ENCODE measurements at regions not wholly inside any gene's neighbourhood (a gene's known extent, or its start where the extent isn't known, plus 50 kb on each side); places are given as distances from the start of the nearest gene placed in this dataset.
"Not testable (repeated sequence)": the region's sequence is repeated elsewhere in the genome, so short reads cannot be mapped to it uniquely, and the experiment has no call there.

DNA sequence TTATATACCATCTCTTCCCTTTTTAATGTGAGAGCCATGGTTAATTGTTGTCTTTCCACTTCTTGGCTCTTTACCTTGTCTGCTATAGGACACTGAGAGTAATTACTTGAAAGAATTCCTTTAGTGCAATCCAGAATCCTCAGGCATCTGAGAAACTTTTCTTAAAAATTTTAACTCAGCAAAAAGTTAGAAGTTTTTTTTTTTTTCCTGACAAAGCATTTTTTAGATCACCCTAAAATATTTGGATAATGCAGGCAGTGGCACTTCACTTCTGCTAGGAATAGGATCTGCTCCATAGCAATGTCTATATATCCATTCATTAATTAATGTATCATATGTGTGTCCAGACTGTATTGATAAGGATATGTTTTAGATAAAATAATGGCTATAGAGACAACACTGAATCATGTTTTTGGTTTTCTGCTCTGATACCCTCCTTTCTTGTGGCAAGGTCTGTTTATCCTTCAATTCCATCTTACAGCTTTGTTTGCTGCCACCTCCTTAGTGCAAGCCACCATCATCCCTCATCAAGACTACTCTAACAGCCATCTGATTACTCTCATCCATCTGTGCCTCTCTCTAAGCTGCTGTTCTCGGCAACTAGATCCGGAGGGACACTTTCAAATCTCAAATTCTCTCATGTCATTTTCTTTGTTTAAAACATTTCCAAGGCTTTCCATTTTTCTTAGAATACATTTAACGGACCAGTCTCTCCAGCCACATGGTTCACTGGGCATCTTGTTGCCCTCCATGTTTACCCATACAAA lies 563.5 kb downstream of the EDEM1 start:
- DNase-seq (ENCODE audit: low read depth) = no peak

DNA sequence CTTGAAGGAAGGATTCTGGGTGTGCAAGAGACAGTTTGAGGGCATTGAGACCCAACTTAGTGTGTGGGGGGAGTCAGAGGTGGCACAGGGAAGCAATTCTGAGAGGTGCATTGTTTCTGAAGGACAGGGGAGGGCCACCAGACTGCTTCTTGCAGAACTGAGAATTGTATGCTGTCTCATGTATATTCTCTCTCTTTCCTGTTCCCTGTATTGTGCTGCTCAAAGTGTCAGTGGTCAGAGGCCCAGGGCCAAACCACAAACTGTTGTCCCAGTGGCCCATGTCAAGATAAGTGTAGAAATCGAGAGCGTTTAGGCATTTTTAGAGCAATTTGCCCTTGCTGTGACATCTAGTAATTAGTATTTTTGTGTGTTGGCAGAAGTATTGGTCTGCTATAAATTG lies 567.1 kb downstream of the EDEM1 start:
- DNase-seq (ENCODE audit: low read depth) = no peak

DNA sequence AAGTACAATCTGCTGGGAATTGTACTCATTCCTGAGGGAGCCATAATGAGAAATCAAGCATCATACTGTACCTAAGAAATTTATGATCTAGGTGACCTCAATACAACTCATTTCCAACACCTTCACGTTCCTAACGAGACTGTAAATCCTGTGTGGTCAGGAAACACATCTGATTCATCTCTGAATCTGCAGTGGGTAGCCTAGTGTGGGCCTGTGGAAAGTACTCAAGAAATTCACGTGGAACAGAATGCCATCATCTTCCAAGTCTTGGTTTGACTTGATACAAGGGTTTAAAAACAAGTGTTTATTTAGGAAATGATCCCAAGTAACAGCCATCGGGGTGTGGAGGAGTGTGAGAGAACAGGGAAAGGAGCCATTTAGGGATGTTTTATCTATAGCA lies 568.9 kb downstream of the EDEM1 start:
- no peak for DNase-seq (ENCODE audit: low read depth)

DNA sequence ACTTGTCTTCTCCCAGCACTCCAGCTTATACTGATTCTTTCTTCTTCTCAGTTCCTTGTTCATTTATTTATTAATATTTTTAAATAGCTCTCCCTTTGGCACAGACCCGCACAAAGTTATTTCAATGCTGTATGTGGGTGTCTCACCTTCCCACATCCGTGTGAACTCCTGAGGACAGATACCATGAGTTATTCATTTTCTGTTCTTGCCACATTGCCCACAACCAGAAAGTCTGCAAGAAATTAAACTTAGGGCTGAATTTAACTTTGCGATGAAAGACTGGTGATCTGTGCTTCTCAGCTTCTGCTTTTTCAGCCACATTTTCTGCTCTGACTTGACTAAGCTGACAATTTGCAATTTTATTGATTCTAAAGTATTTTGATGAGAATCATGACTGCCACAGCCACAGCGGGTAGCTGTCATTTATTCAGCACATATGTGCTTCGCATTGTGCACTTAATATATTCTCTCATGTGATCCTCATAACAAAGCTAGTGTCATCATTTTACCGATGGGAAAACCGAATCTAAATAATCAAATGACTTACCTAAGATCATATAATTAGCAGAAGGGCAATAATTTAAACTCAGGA lies 569.8 kb downstream of the EDEM1 start:
- DNase-seq (ENCODE audit: low read depth) = no peak

DNA sequence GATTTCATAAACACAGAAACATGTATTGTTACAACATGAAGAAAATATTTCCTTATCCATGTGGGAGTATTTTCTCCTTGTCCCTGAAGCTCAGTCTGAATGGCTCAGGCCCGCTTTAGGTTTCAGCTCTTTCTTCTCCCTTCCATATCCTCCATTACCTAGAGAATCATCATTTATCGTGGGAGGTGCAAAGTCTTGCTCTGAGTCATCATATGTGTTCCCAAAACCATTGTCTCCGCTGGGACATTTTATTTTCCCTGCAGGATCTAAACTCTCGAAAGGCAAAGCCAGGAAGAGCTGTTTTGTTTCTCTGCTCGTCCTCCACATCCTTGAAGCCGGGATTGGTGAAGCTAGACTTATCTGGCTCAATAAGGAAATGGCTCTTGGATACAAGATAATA lies 571.2 kb downstream of the EDEM1 start:
- no peak for DNase-seq (ENCODE audit: low read depth)

DNA sequence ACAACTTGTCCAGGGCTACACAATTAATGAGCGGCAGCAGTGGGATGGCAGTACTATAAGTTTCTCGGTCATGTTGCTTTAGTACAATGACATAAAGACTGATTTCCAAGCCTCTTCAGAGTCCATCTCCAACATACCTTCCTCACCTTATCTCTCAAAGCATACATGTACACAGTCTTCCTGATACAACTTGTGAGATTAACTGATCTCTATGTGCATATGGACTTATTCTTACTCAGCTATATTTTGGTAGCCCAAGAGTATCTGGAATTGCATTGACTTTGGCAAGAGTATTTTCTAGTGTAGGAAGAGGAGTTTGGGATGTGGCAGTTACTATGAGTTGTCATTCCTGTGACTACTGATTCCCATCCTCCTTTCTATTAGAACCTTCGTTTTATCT lies 575.0 kb downstream of the EDEM1 start:
- DNase-seq (ENCODE audit: low read depth) = no peak

DNA sequence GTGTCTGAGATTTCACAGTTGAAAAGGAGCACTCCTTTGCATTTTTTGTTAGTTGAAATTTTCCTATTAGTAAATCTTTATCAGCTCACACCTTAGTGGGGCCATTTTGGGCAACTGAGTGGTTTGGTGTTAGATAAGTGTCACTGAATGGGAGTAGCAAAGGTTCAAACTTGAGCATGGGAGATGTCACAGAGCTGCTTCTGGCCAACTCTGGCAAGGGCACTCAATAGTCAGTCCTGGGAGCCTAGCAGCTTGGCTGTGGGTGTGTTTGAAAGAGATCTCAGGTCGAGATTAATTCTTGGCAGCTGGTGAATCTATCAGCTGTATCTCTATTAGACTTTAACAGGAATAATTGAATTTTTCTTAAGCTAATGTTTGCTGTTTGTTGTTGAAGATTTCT lies 579.3 kb downstream of the EDEM1 start:
- DNase-seq (ENCODE audit: low read depth) = no peak

DNA sequence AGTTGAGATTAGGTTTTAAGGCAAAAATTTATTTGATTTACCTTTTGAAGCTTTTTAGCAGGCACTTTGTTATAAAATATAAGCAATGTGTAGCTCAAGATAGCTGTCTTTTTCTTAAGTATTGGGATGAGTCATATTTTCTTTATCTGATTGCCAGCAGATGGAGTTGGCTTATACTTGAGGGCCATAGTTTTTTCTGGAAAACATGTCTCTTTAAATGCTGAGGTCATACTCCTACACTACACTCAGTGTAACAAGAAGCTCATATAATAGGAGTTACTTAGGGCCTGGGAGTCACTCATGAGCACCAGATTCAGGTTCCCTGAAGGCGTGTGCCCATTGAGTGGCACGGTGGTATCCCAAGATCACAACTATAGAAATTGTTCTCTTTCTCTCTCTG lies 579.8 kb downstream of the EDEM1 start:
- no peak for DNase-seq (ENCODE audit: low read depth)

DNA sequence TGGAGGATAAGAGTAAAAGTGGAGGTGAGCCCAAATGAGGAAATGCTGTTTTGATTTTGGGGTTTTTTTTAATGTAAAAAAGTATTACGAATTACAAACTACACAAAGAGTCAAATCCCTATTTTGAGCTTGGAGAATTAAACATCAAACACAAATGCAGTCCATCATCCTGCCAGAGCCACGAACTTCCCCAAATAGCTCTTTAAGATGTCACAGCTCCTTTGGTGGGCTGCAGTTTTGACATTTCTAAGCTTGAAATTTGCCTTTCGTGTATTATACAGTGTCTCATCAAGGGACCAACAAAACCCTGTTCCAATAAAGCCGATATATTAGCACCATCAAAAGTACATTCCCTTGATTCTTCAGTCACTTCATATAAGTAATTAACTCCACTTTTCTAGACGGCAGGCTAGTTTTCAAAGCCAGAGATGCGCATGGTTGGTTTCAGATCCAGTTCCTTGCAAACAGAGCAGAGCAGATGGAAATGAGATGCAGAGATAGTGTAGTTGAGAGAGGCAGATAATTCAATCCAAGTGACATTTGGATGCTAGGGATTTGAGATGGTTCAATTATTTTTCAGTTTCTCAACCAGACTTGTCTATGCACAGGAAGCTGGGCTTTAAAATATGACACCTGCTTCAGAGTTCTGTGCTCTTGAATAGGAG lies 580.9 kb downstream of the EDEM1 start:
- DNase-seq (ENCODE audit: low read depth) = no peak

DNA sequence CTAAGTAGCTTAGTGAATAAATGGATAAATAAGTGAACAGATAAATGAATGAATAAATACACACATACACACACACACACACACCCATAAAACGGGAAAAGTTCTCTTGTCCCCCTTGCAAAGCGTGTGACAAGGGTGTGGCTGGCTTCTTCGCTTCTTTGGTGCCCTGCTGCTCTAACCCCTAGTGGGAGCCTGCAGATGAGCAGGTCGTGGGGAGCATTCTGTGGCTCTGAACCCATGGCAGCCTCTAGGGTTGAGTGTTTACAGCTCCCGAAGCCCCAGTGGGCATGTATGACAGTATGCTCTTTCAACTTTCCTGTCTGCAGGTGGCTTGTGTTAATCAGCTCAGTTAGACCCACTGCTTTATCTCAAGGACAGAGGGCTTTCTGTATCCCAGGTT lies 582.3 kb downstream of the EDEM1 start:
- DNase-seq (ENCODE audit: low read depth) = no peak

DNA sequence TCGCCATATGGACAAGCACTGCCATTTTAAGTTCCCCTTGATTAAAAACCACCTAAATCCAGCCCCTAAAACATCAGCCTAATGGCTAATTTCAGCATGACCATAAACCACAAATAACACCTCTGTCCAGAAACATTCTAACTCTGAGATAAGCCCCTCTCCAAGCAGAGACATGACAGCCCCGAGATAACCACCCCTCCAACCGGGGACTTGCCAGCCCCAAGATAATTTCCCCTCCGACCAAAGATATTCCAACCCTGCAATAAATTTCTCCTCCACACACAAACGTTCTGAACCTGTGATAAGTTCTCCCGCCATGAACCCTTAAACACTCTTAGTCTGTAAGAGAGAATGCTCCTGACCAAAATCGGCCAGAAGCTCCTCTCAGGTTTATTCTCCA lies 586.8 kb downstream of the EDEM1 start:
- no peak for DNase-seq (ENCODE audit: low read depth)

DNA sequence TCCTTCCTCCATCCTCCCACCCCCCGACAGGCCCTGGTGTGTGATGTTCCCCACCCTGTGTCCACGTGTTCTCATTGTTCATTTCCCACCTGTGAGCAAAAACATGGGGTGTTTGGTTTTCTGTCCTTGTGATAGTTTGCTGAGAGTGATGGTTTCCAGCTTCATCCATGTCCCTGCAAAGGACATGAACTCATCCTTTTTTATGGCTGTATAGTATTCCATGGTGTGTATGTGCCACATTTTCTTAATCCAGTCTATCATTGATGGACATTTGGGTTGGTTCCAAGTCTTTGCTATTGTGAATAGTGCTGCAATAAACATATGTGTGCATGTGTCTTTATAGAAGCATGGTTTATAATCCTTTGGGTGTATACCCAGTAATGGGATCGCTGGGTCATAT lies 587.6 kb downstream of the EDEM1 start:
- not testable (repeated sequence) for DNase-seq (ENCODE audit: low read depth)

DNA sequence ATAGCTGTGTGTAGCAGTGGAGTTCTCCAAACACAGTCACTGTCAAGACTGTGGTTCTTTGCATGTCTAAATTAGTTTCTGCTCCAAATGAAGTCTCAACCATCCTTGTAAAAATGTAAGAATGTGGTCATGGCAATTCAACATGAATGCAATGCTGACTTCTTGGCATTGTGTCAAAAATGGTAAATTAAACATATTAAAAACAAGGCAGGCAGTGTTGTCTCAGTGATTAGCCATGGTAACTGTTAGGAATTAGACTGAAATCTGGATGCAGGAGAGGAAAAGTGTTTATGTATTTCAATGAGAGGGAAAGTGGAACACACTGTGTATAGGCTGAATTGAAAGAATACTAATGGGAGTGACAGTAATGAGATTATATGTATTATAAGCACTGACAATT lies 597.2 kb downstream of the EDEM1 start:
- DNase-seq (ENCODE audit: low read depth) = no peak

DNA sequence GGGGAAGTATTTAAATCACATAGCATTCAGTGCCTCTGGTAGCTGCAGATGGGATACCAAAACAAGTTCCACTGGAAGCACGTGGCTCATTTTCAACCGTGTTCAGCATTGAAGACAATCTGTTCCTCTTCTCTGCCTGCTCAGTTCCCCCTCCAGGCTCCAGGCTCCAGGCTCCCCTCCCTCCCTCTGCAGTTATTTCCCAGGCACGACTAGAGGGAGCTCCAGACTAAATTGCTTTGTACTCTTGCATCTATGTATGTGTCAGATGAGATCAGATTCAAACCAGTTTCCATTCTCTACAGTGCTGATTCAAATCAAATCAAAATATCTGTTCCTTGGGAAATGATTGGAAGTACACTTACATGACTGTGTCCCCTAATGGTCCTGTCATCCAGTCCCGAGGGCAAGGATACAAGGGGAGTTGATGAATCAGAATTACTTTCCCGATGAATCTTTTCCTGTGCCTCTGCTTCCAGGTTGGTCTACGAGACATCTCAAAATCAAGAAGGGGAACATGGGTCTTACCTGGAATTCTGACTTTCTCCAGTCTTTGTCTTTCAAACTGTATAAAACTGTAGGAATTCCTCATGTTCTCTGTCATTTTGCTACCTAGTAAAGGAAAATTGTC lies 600.5 kb downstream of the EDEM1 start:
- DNase-seq (ENCODE audit: low read depth) = no peak

DNA sequence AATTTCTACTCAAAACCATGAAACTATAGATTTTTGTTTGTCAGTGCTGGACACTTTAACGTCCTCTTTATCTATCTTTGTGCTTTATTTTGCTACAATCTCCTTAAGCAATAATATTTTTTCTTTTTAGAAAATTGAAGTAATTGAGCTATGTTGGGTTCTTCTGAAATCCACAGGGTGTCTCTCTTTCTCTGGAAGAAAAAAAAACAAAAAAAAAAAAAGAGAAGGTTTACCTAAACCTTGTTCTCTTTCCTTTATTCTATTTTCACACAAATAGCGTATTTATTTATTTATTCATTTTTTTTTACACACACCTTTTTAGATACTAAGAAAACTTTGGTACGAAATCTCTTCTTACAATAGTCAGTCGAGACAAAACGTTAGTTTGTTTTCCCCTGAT lies 601.0 kb downstream of the EDEM1 start:
- DNase-seq (ENCODE audit: low read depth) = no peak

DNA sequence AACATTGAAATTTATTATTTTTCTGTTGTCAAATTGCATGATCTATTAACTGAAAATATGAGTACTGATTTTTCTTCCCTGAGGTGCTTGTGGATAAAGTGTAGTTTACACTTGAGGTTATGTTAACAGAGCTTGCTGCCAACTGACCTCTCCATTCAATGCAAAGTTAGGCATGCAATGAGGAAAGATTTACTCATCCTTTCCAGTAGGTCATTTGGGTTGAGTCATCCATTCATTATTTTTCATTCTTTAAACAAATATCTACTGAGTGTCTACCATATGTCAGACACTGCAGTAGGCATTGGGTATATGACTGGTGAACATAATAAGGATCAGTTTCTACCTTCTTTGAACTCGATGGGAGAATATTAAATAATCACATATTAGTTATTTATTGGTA lies 604.1 kb downstream of the EDEM1 start:
- no peak for DNase-seq (ENCODE audit: low read depth)

DNA sequence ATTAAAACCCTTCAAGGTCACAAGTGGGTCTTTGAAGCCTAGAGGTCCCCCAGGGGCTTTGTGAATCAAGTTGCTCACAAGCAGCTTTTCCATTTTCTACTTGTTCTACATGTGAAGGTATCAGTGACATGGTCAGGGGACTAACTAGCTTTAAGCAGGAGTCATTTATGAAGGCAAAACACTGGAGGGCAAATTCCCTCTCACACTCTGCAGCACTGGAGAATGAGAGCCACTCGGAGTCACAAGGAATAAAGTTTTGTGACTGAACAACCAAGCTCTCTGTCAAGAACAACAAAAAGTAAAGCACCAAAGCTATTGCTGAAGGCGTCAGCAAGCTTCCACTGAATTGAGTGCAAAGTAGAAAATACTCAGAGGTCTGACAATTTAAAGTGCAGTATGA lies 609.0 kb downstream of the EDEM1 start:
- DNase-seq (ENCODE audit: low read depth) = no peak

DNA sequence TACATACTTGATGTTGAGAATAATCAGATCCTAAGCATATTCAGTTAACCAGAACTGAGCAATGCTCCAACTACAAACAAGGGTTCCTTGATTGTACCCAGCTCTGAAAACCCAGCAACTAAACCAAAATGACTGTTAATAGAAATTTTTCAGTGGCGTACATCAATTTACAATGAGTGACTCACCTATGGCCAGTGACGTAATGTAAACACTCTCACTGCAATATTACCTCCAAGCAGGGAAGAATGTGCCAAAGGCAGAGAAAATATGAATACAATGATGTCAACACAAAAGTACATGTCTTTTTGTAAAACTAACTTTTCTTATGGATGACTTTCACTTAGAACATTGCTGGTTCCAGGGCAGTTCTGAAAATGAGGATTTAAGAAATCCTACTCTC lies 611.3 kb downstream of the EDEM1 start:
- no peak for DNase-seq (ENCODE audit: low read depth)

DNA sequence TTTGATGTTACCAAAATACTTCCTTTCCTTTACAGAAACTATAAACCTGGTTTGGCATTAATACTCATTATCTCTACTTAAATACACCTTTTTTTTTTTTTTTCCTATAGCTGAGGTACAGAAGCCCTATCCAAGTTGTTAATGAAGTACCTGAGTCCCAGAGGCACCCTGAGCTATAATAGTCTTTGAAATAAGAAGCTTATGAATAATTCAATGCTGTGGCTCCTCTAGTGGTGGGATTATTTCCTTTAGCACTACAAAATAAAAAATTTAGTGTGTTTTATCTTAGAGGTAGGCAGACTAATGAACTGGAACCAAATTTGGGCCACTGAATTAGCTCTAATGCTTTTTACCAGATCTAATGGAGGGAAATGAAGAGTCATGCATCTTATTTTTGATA lies 611.9 kb downstream of the EDEM1 start:
- no peak for DNase-seq (ENCODE audit: low read depth)

DNA sequence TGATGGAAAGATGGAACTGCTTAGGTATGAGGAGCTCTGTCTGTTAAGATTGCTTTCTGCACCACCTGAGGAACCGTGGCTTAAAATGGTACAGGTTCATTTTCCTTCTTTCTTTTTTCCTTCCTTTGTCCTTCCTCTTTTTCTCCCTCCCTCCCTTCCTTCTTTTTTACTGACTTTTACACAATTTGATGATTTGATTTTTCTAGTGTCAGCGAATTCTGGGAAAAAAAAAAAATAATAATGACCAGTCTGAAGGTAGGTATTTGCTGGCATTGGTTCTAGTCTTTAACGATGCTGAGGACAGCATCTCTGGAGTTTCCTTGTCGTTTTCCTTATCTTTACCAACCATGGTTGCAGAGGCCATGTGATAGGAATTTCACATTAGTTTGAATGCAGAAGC lies 613.5 kb downstream of the EDEM1 start:
- DNase-seq (ENCODE audit: low read depth) = no peak

DNA sequence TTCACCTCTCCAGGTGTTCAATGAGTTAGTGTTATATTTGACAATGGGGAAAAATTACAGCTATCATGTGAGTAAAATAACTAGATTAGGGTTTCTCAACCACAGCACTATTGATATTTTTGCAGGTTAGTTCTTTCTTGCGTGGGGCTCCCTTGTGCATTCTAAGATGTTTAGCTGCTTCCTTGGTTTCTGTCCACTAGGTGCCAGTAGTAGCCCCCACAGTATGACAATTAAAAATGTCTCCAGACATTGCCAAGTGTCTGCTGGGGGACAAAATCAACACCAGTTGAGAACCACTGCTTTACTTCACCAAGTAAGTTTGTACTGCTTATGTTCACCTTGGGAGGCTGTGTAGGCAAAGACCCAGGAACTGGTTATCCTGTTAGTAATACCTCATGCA lies 618.7 kb downstream of the EDEM1 start:
- DNase-seq (ENCODE audit: low read depth) = no peak

DNA sequence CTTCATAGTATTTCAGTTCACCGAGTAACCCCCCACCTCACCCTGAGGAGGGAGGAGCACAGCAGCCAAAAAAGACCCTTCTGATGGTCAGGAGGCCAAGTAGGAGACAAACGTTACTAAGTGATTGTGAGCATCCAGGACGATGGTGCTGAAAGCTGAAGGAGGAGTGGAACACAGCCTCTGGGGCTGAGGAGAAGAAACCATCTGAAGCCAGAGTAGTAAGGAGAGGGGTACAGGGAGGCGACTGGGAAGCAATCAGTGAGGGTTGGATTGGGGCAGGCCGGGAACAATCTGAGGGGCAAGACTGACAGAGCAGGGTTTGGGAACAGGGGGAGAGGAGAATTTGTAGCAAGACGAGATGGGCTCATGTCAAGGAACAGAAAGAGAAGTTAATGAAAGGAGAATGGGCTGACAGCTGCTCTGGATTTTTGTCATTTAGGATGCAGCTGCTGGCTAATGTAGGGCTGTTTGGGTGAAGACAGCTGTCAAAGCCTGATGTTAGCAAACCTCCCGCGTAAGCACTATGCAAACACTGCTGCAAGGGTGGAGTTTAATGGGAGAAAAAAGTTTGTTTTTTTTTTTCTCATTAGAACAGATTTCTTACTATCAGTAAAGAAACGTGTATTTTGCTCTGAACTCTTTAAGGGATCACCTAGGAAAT lies 622.2 kb downstream of the EDEM1 start:
- DNase-seq (ENCODE audit: low read depth) = no peak

DNA sequence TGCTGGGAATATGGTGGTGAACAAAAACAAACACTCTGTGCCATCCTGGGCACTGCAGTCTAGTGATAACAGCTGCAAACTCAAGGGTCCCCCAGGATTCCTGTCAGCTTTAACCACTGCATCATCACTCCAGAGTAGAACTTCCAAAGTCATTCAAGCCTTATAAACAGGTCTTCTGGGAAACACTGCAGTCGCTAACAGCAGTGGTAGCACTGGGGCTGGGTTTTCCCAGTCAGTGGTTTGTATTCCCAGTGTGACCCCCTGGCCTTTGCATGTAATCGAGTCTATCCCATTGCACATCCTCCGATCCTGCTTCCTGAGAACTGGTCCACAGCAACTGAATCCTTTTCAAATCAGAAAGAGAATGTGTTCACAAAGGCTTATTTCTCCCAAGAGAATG lies 623.5 kb downstream of the EDEM1 start:
- DNase-seq (ENCODE audit: low read depth) = no peak
